ENCODE measurements at regions not wholly inside any gene's neighbourhood (a gene's known extent, or its start where the extent isn't known, plus 50 kb on each side); places are given as distances from the start of the nearest gene placed in this dataset.

DNA sequence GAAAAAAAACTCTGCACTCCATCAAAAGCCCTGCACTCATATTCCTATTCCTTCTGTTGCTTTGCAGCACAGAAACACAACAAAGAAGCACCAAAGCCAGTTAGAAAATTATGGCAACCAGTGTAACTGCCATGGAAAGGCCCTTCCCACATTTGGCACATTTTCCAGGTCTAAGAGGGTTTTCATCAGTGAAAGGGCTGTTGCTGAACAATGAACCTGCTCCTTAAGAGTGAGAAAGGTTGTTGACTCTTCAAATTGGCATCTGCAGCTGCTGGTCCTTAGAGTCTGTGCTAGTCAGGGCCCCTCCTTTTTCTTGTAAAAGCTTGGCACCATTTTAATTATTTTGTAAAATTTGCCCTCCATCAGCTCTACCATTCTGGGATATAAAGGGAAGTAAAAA, 378.7 kb upstream of the KITLG start (continued):
- no peak for TF ChIP-seq NFIC (IDR thresholded peaks at IDR 0.05; ENCODE audit: borderline replicate concordance)
- TF ChIP-seq GABPA (IDR thresholded peaks at IDR 0.05; ENCODE audit: low read depth), result no peak
- TF ChIP-seq, protein P1, sequence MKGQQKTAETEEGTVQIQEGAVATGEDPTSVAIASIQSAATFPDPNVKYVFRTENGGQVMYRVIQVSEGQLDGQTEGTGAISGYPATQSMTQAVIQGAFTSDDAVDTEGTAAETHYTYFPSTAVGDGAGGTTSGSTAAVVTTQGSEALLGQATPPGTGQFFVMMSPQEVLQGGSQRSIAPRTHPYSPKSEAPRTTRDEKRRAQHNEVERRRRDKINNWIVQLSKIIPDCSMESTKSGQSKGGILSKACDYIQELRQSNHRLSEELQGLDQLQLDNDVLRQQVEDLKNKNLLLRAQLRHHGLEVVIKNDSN (IDR thresholded peaks at IDR 0.05; ENCODE audit: borderline replicate concordance, low read depth), result no peak
- TF ChIP-seq, protein P2, sequence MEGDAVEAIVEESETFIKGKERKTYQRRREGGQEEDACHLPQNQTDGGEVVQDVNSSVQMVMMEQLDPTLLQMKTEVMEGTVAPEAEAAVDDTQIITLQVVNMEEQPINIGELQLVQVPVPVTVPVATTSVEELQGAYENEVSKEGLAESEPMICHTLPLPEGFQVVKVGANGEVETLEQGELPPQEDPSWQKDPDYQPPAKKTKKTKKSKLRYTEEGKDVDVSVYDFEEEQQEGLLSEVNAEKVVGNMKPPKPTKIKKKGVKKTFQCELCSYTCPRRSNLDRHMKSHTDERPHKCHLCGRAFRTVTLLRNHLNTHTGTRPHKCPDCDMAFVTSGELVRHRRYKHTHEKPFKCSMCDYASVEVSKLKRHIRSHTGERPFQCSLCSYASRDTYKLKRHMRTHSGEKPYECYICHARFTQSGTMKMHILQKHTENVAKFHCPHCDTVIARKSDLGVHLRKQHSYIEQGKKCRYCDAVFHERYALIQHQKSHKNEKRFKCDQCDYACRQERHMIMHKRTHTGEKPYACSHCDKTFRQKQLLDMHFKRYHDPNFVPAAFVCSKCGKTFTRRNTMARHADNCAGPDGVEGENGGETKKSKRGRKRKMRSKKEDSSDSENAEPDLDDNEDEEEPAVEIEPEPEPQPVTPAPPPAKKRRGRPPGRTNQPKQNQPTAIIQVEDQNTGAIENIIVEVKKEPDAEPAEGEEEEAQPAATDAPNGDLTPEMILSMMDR (IDR thresholded peaks at IDR 0.05), result no peak
- TF ChIP-seq JUND (IDR thresholded peaks at IDR 0.05), result no peak

DNA sequence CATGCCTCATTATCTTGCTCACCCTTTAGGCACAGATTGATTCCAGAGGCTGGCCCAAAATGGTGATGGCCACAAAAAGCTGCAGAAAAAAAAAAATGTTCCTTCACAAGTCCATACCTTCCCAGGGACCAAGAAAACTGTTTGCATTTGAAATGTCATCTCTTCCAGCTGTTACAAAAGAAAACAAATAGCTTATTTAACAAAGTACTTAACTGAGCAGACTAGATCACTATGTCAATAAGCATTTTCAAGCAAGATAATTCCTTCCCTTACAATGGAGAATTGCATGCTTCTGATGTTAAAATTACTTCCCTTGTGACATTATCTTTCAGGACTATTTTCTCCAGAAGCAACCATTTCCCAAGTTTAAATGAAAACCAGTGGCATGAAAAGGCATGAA, 377.9 kb upstream of the KITLG start:
- no peak overlapping the region for H3K4me2 ChIP-seq
- H3K36me3 ChIP-seq (replicated peaks in 1 of 2; ENCODE audit: control insufficient read depth in 1 of 2, insufficient read depth in 2 of 2, low read length in 1 of 2), result no peaks in the 10 kb centered on the region
- ChIA-PET CTCF (interaction anchor here (0.6 to 2.2 kb wide), 2 partner anchors 11 to 608 kb away, joined by 3 to 14 read pairs; no protein-coding TSS in a partner anchor), POLR2A (no interaction called here)
- no peak for DNase-seq
- H3F3A ChIP-seq (replicated peaks; ENCODE audit: insufficient read depth), result peaks cover 6% of the 10 kb centered on the region
- no peaks in the 10 kb centered on the region for H4K20me1 ChIP-seq (ENCODE audit: insufficient read depth)
- no peak overlapping the region for H2AFZ ChIP-seq (ENCODE audit: low read depth)
- no peak overlapping the region for H3K9ac ChIP-seq
- no peaks in the 10 kb centered on the region; a peak in 1 of 4 replicates for H3K4me1 ChIP-seq (ENCODE audit: control insufficient read depth in 1 of 2, insufficient read depth in 2 of 2, low read depth in 1 of 2, low read length in 1 of 2)
- no peaks in the 10 kb centered on the region for H3K79me2 ChIP-seq (ENCODE audit: insufficient read depth)
- H3K27ac ChIP-seq (ENCODE audit: low read depth in 2 of 2, low read length in 1 of 2), result no peak overlapping the region
- H3K4me3 ChIP-seq (ENCODE audit: low read depth in 2 of 2, low read length in 1 of 2), result no peak overlapping the region
- no peaks in the 10 kb centered on the region for H3K9me3 ChIP-seq
- no peaks in the 10 kb centered on the region for H3K9me2 ChIP-seq
- no peaks in the 10 kb centered on the region for H3K27me3 ChIP-seq (ENCODE audit: insufficient read depth)
- no peak for TF ChIP-seq FOSL2 (IDR thresholded peaks at IDR 0.05; ENCODE audit: borderline replicate concordance, low read depth)
- TF ChIP-seq GATA2 (CRISPR knock-in tag; IDR thresholded peaks at IDR 0.05), result no peak
- TF ChIP-seq, protein P3, sequence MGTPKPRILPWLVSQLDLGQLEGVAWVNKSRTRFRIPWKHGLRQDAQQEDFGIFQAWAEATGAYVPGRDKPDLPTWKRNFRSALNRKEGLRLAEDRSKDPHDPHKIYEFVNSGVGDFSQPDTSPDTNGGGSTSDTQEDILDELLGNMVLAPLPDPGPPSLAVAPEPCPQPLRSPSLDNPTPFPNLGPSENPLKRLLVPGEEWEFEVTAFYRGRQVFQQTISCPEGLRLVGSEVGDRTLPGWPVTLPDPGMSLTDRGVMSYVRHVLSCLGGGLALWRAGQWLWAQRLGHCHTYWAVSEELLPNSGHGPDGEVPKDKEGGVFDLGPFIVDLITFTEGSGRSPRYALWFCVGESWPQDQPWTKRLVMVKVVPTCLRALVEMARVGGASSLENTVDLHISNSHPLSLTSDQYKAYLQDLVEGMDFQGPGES (IDR thresholded peaks at IDR 0.05; ENCODE audit: low read depth, low read length), result no peak
- no peak for TF ChIP-seq NFIC (IDR thresholded peaks at IDR 0.05; ENCODE audit: borderline replicate concordance)
- TF ChIP-seq NRF1 (IDR thresholded peaks at IDR 0.05; ENCODE audit: low read depth, low read length), result no peak

DNA sequence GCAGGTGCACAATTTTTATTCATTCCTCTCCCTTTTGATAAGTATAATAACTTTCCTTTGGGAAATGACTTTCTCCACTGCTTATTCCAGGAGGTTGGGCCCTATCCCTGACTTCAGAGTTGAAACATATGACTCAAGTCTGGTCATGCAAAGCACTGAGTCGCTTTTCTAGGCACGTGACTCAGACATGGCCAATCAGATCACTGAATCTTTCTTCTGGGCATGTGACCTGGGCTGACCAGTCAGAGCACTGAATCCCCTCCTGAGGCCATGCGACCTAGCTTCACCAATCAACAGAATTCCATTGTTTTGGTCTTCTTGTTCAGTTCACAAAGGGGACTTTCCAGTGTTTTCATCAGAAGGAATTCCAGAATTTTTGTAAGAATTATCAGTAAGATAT, 377.1 kb upstream of the KITLG start:
- WGBS (ENCODE audit: low lambda C conversion rate), result 95% methylated on average over 3 of the region's 3 CpGs
- no peaks in the 10 kb centered on the region for H3K79me2 ChIP-seq (ENCODE audit: insufficient read depth)
- ChIA-PET POLR2A (no interaction called here), CTCF (interaction anchor here (2.2 kb wide), 1 partner anchor 10 kb away, joined by 14 read pairs; no protein-coding TSS in a partner anchor)
- H3K36me3 ChIP-seq (replicated peaks in 1 of 2; ENCODE audit: control insufficient read depth in 1 of 2, insufficient read depth in 2 of 2, low read length in 1 of 2), result no peaks in the 10 kb centered on the region
- H2AFZ ChIP-seq (ENCODE audit: low read depth), result no peak overlapping the region
- H3K4me1 ChIP-seq (ENCODE audit: control insufficient read depth in 1 of 2, insufficient read depth in 2 of 2, low read depth in 1 of 2, low read length in 1 of 2), result peaks cover 0 to under 1% of the 10 kb centered on the region in 2 experiments; a peak in 1 of 4 replicates
- no peaks in the 10 kb centered on the region for H3K9me3 ChIP-seq
- H4K20me1 ChIP-seq (ENCODE audit: insufficient read depth), result no peaks in the 10 kb centered on the region
- peaks cover 10% of the 10 kb centered on the region for H3F3A ChIP-seq (replicated peaks; ENCODE audit: insufficient read depth)
- H3K9ac ChIP-seq, result no peak overlapping the region
- H3K27me3 ChIP-seq (ENCODE audit: insufficient read depth), result no peaks in the 10 kb centered on the region
- no peaks in the 10 kb centered on the region for H3K9me2 ChIP-seq
- H3K27ac ChIP-seq (ENCODE audit: low read depth in 2 of 2, low read length in 1 of 2), result no peak overlapping the region
- DNase-seq, result no peak
- no peak for TF ChIP-seq RCOR1 (IDR thresholded peaks at IDR 0.05; ENCODE audit: low read length)
- TF ChIP-seq POLR2AphosphoS5 (IDR thresholded peaks at IDR 0.05; ENCODE audit: low read depth, low read length), result no peak
- TF ChIP-seq YY1 (IDR thresholded peaks at IDR 0.05; ENCODE audit: low read depth), result no peak
- TF ChIP-seq RFX5 (IDR thresholded peaks at IDR 0.05; ENCODE audit: low read length), result no peak
- TF ChIP-seq CHD2 (IDR thresholded peaks at IDR 0.05; ENCODE audit: low read length, partially characterized antibody), result no peak
- TF ChIP-seq TEAD4 (IDR thresholded peaks at IDR 0.05; ENCODE audit: borderline replicate concordance, insufficient read depth), result no peak
- TF ChIP-seq RAD21 (IDR thresholded peaks at IDR 0.05; ENCODE audit: low read length), result no peak
- no peak for TF ChIP-seq NRF1 (IDR thresholded peaks at IDR 0.05; ENCODE audit: low read depth, low read length)
- TF ChIP-seq, protein P3 (IDR thresholded peaks at IDR 0.05; ENCODE audit: low read depth, low read length), result no peak
- TF ChIP-seq, protein P1 (IDR thresholded peaks at IDR 0.05; ENCODE audit: borderline replicate concordance, low read depth), result no peak
- no peak for TF ChIP-seq EZH2phosphoT487 (IDR thresholded peaks at IDR 0.05; ENCODE audit: borderline replicate concordance, low read depth)
- TF ChIP-seq GABPA (IDR thresholded peaks at IDR 0.05; ENCODE audit: low read depth), result no peak
- no peak for TF ChIP-seq RXRA (IDR thresholded peaks at IDR 0.05; ENCODE audit: borderline replicate concordance, low read depth)
- no peak for TF ChIP-seq MEF2A (IDR thresholded peaks at IDR 0.05; ENCODE audit: borderline replicate concordance, low read depth)
- no peak for TF ChIP-seq SIN3A (IDR thresholded peaks at IDR 0.05; ENCODE audit: borderline replicate concordance, low read depth, low read length)
- no peak for TF ChIP-seq GATA2 (CRISPR knock-in tag; IDR thresholded peaks at IDR 0.05)
- H3K4me2 ChIP-seq, result no peak overlapping the region
- no peak overlapping the region for H3K4me3 ChIP-seq (ENCODE audit: low read depth in 2 of 2, low read length in 1 of 2)
